CD4-positive, CD25-positive, alpha-beta regulatory T cell (primary cell): ENCODE measurements at regions not wholly inside any gene's neighbourhood (a gene's known extent, or its start where the extent isn't known, plus 50 kb on each side); places are given as distances from the start of the nearest gene placed in this dataset.

Experiments
- ATAC-seq, 2 donors: fragments of 150-1000 bp; cut with Tn5 transposase; one replicate each; pipeline ENCODE4 v1.10.0; 2021; ENCODE audit warnings: low read depth in 2 of 2, moderate number of reproducible peaks in 2 of 2, moderate library complexity in 1 of 2
- DNase-seq, 3 donors: peaks; one replicate each; pipeline versions ENCODE4 v3.0.0 to v3.0.0-alpha.2; 2012 to 2022; ENCODE audit warnings: mixed read lengths in 1 of 3
- H3K27ac ChIP-seq: one replicate; pipeline ENCODE4 v1.7.0; 2013; ENCODE audit warnings: mild to moderate bottlenecking, low read length; ENCODE audit not compliant: insufficient read depth, poor library complexity, severe bottlenecking
- H3K27me3 ChIP-seq: one replicate; pipeline ENCODE4 v1.7.0; 2013; ENCODE audit warnings: low read length; ENCODE audit not compliant: control insufficient read depth, insufficient read depth
- H3K36me3 ChIP-seq: one replicate; pipeline ENCODE4 v1.7.0; 2013; ENCODE audit warnings: mild to moderate bottlenecking, low read length, moderate library complexity; ENCODE audit not compliant: control insufficient read depth, insufficient read depth
- H3K4me1 ChIP-seq: 2 replicates; pipeline ENCODE4 v1.7.0; 2013; ENCODE audit warnings: mild to moderate bottlenecking, low read length; ENCODE audit not compliant: insufficient read depth, control insufficient read depth, poor library complexity, severe bottlenecking
- H3K4me3 ChIP-seq: one replicate; pipeline ENCODE4 v1.7.0; 2013; ENCODE audit warnings: low read depth, mild to moderate bottlenecking, low read length, moderate library complexity
- H3K9me3 ChIP-seq, 2 experiments: 1 replicate in 1 of 2; 2 replicates in 1 of 2; pipeline ENCODE4 v1.7.0; 2013; ENCODE audit warnings: low read length in 2 of 2, mild to moderate bottlenecking in 1 of 2, moderate library complexity in 1 of 2; ENCODE audit not compliant: control insufficient read depth in 2 of 2
- H3K27ac Mint-ChIP-seq, 3 donors: one replicate each; pipeline ENCODE4 v1.8.0; 2020 to 2022; ENCODE audit warnings: mild to moderate bottlenecking in 3 of 3, mixed read lengths in 3 of 3, moderate library complexity in 2 of 3
- H3K27me3 Mint-ChIP-seq: one replicate; pipeline ENCODE4 v1.8.0; 2022; ENCODE audit warnings: mild to moderate bottlenecking, mixed read lengths
- H3K36me3 Mint-ChIP-seq: one replicate; pipeline ENCODE4 v1.8.0; 2020; ENCODE audit warnings: mixed read lengths
- H3K4me1 Mint-ChIP-seq, 4 donors: one replicate each; pipeline ENCODE4 v1.8.0; 2020 to 2022; ENCODE audit warnings: mixed read lengths in 4 of 4, mild to moderate bottlenecking in 1 of 4
- H3K4me3 Mint-ChIP-seq, 4 donors: one replicate each; pipeline ENCODE4 v1.8.0; 2020 to 2022; ENCODE audit warnings: mild to moderate bottlenecking in 4 of 4, mixed read lengths in 4 of 4, moderate library complexity in 3 of 4
- H3K9me3 Mint-ChIP-seq, 7 donors: one replicate each; pipeline ENCODE4 v1.8.0; 2020 to 2022; ENCODE audit warnings: mixed read lengths in 7 of 7, mild to moderate bottlenecking in 3 of 7, moderate library complexity in 2 of 7

DNA sequence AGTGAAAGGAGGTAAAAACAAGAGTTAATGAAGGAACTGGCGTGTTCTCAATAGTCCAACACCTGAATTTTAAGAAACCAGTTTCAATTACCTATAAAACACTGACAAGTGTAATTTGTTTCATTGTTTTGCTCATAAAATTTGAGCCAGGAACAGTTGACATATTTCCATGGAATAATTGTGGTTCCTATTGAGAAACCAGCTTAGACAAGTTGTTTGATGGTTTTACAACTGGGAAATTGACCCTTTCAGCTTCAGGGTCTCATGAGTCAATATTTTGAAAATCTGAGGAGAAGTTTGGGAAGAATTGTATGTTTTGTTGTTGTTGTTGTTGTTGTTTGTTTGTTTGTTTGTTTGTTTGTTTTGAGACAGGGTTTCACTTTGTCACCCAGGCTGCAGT, 69.1 kb upstream of the GADD45A start:
- ATAC-seq, result no peak
- Mint-ChIP-seq H3K27me3 (peaks cover 33% of the 10 kb centered on the region), H3K4me3 (no peak overlapping the region)

DNA sequence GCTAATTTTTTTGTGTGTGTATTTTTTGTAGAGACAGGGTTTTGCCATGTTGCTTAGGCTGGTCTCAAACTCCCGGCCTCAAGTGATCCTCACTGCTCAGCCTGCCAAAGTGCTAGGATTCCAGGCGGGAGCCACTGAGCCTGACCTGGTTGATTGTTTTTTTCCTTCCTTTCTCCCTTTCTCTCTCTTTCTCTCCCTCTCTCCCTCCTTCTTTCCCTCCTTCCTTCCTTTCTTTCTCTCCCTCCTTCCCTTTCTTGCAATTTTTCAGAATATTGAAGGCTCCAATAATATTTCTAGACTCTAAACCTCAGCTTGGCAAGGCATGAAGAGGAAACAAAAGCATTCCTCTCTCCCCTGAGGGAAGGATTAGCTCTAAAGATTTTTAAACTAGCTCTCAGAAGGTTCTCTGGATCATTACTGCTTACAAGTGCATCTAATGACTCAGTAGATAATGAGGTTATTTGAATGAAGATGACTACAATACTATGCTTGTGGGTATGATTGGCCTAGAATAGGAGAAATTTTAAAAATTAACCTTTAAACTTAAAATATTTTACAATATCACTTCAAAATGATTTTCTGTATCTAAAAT, 68.5 kb upstream of the GADD45A start:
- no peak overlapping the region for H3K4me3 Mint-ChIP-seq
- H3K27me3 Mint-ChIP-seq, result peaks cover 38% of the 10 kb centered on the region
- ATAC-seq (no peak), DNase-seq (no peak)
- H3K27ac ChIP-seq, result no peak overlapping the region
- H3K27me3 ChIP-seq, result peaks cover 3% of the 10 kb centered on the region
- no peak overlapping the region for H3K4me3 ChIP-seq
- no peaks in the 10 kb centered on the region for H3K4me1 ChIP-seq
- H3K36me3 ChIP-seq, result no peaks in the 10 kb centered on the region
- no peaks in the 10 kb centered on the region for H3K36me3 Mint-ChIP-seq
- H3K27ac Mint-ChIP-seq, result peak overlapping the region in 1 of 3 donors; percentile 12
- peaks cover 0 to 3% (median 0%) of the 10 kb centered on the region in 7 donors for H3K9me3 Mint-ChIP-seq
- H3K4me1 Mint-ChIP-seq, result no peaks in the 10 kb centered on the region
- H3K9me3 ChIP-seq, result no peaks in the 10 kb centered on the region

More for the DNA sequence above, 69.1 kb upstream of the GADD45A start:
- H3K4me3 ChIP-seq, result no peak overlapping the region
- peaks cover 3% of the 10 kb centered on the region for H3K27me3 ChIP-seq
- no peak overlapping the region for H3K27ac Mint-ChIP-seq
- H3K9me3 ChIP-seq, result no peaks in the 10 kb centered on the region
- peaks cover 0 to 3% (median 0%) of the 10 kb centered on the region in 7 donors for H3K9me3 Mint-ChIP-seq
- H3K36me3 Mint-ChIP-seq, result no peaks in the 10 kb centered on the region
- no peak overlapping the region for H3K27ac ChIP-seq
- DNase-seq, result no peak
- no peaks in the 10 kb centered on the region for H3K36me3 ChIP-seq
- H3K4me1 ChIP-seq, result no peaks in the 10 kb centered on the region
- H3K4me1 Mint-ChIP-seq, result no peaks in the 10 kb centered on the region

DNA sequence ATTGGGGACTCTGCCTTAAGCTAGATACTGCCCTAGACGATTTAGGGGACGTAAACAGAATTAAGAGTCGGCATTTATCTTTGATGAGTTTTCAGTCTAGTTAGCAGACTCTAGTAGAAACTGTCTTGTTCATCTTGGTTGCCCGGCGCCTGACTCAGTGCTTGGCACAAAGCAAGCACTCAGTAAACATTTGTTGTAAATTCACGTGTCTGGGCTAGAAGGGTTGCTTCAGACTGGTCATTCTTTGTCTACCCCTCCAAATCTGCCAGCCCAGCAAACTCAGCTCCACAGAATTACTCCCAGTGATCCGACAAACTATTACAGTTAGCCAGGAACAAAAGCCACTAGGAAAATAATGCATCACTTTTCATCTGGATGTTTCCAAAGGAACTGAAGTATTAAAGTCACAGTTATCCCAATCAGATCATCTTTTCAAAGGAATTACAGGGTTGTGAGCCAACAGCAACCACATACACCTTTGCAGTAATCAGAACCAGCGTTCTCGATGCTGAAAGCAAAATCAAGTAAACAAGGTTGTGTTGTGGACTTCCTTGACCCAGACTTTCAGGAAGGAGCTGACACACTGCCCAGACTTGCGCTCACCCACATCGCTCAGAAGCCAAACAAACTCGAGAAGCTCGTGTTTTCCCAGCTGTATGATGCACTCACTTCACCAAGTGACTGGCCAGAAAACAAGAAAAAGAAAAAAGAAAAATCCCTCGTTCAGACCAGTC, 66.5 kb upstream of the GADD45A start:
- H3K36me3 Mint-ChIP-seq, result no peaks in the 10 kb centered on the region

DNA sequence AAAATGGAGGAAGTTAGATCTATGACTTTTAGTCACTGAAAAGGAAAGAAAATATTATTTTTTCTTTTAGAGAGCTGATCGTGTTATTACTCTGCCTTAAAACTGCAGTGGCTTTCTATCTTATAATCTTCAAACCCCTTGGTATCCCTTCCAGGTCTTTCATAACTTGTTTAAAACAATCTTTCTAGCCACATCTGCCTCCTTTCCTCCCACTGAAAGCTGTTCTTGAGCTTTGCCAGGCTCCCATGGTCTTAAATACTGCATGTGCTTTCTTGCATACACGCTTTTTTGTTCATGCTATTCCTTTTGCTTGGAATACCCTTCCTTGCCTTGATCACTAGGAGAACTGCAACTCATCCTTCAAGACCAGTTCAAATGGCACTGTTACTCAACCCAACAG, 65.9 kb upstream of the GADD45A start:
- Mint-ChIP-seq H3K4me1 (no peaks in the 10 kb centered on the region), H3K27me3 (peaks cover 38% of the 10 kb centered on the region), H3K27ac (no peak overlapping the region), H3K4me3 (no peak overlapping the region), H3K9me3 (peaks cover 0 to 5% (median 0%) of the 10 kb centered on the region in 7 donors), H3K36me3 (no peaks in the 10 kb centered on the region)
- Histone ChIP-seq H3K9me3 (no peaks in the 10 kb centered on the region), H3K4me3 (no peak overlapping the region), H3K27ac (no peak overlapping the region), H3K27me3 (peaks cover 1% of the 10 kb centered on the region), H3K4me1 (no peaks in the 10 kb centered on the region), H3K36me3 (no peaks in the 10 kb centered on the region)
- ATAC-seq, result no peak
- DNase-seq, result no peak

More for the DNA sequence above, 66.5 kb upstream of the GADD45A start:
- no peak overlapping the region for H3K4me3 Mint-ChIP-seq
- H3K9me3 Mint-ChIP-seq, result peaks cover 0 to 5% (median 0%) of the 10 kb centered on the region in 7 donors
- Histone ChIP-seq H3K36me3 (no peaks in the 10 kb centered on the region), H3K27ac (no peak overlapping the region), H3K9me3 (no peaks in the 10 kb centered on the region), H3K4me1 (no peaks in the 10 kb centered on the region), H3K27me3 (no peaks in the 10 kb centered on the region), H3K4me3 (no peak overlapping the region)
- H3K27me3 Mint-ChIP-seq, result peaks cover 38% of the 10 kb centered on the region
- no peak for DNase-seq
- no peak overlapping the region for H3K27ac Mint-ChIP-seq
- ATAC-seq, result no peak
- no peaks in the 10 kb centered on the region for H3K4me1 Mint-ChIP-seq

DNA sequence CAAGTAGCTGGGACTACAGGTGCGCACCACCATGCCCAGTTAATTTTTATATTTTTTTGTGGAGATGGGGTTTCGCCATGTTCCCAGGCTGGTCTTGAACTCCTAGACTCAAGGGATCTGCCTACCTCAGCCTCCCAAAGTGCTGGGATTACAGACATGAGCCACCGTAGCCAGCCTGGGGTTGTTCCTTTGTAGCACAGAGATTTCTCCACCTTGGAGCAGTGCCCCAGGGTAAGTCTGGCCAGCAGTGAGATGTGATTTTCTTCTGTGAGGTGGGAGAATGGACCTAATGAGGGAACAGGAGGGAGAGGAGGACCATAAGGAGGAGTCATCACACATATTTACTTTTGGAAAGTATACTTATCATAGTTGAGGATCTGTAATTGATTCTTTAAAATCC, 61.1 kb upstream of the GADD45A start:
- peaks cover 0 to 2% (median under 1%) of the 10 kb centered on the region in 4 donors for H3K4me1 Mint-ChIP-seq
- Histone ChIP-seq H3K27me3 (peaks cover 2% of the 10 kb centered on the region), H3K4me3 (no peak overlapping the region), H3K4me1 (no peaks in the 10 kb centered on the region), H3K27ac (no peak overlapping the region), H3K36me3 (no peaks in the 10 kb centered on the region), H3K9me3 (no peaks in the 10 kb centered on the region)
- peaks cover 0 to 2% (median 0%) of the 10 kb centered on the region in 7 donors for H3K9me3 Mint-ChIP-seq
- no peaks in the 10 kb centered on the region for H3K36me3 Mint-ChIP-seq
- peaks cover 31% of the 10 kb centered on the region for H3K27me3 Mint-ChIP-seq
- H3K27ac Mint-ChIP-seq, result no peak overlapping the region
- no peak overlapping the region for H3K4me3 Mint-ChIP-seq
- DNase-seq, result no peak
- ATAC-seq, result no peak

DNA sequence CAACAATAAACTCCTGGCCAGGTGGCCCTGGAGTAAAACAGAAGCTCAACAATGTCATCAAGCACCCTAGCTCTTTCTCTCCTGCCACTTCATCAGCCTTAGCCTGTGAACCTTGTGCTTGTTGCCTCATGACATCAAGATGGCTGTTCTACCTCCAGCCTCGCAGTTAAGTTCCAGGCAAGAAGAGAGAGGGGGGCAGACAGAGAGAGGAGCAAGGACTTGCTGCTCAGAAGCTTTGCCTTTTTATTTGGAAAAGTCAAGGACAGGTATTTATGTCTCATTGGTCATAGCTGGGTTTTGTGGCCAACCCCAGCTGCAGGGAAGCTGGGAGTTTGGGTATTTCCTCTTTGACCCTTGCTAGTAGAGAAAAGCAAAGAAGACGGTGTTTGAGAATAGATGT, 60.3 kb upstream of the GADD45A start:
- Mint-ChIP-seq H3K36me3 (no peaks in the 10 kb centered on the region), H3K4me3 (no peak overlapping the region), H3K9me3 (peaks cover 0 to 2% (median 0%) of the 10 kb centered on the region in 7 donors), H3K4me1 (peaks cover 0 to 6% (median 3%) of the 10 kb centered on the region in 4 donors), H3K27me3 (peaks cover 23% of the 10 kb centered on the region), H3K27ac (no peak overlapping the region)
- Histone ChIP-seq H3K9me3 (no peaks in the 10 kb centered on the region), H3K4me1 (no peaks in the 10 kb centered on the region), H3K36me3 (no peaks in the 10 kb centered on the region), H3K4me3 (no peak overlapping the region), H3K27ac (no peak overlapping the region), H3K27me3 (peaks cover 2% of the 10 kb centered on the region)
- DNase-seq, result no peak
- no peak for ATAC-seq

DNA sequence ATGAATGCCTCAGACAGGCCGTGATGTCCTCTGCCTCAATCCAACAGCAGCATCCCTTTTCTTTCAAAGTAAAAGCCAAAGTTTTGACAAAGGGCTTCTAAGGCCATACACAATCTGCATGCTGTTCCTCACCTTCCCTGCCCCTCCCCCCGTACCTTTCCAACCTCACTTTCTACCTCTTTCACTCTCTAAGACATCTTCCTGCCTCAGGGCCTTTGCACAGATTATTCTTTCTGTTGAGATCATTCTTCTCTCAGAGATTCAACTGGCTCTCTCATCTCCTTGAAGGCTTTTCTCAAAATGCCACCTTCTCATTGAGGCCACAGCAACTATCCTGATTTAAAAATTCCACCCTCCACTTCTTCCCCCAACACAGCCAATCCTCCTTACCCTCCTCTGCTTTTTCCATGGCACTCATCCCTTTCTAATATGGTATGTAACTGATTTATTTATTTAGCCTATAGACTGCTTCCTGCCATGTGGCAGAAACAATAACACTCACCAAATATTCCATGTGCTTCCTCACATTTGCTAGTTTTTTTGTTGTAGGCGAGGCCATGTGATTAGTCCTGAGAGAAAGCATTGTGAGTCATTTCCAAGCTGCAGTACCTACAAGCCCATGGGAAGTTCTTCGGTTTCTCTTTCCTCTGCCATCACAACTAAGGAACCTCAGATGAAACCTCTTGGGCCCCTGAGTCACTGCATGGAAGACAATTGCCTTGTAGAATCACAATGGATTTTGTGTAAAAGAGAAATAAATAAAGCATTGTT, 58.7 kb upstream of the GADD45A start:
- peaks cover 0 to 2% (median 0%) of the 10 kb centered on the region in 7 donors for H3K9me3 Mint-ChIP-seq
- ATAC-seq, result no peak
- H3K36me3 Mint-ChIP-seq, result no peaks in the 10 kb centered on the region
- no peaks in the 10 kb centered on the region for H3K36me3 ChIP-seq
- H3K27me3 ChIP-seq, result peaks cover 2% of the 10 kb centered on the region
- peaks cover 10% of the 10 kb centered on the region for H3K27me3 Mint-ChIP-seq
- H3K27ac ChIP-seq, result no peak overlapping the region
- H3K4me3 Mint-ChIP-seq, result no peak overlapping the region
- no peaks in the 10 kb centered on the region for H3K4me1 ChIP-seq
- H3K4me1 Mint-ChIP-seq, result peaks cover 0 to 12% (median 3%) of the 10 kb centered on the region in 4 donors
- H3K4me3 ChIP-seq, result no peak overlapping the region
- no peaks in the 10 kb centered on the region for H3K9me3 ChIP-seq
- DNase-seq, result no peak
- H3K27ac Mint-ChIP-seq, result no peak overlapping the region
